SK-N-DZ (cell line): ENCODE measurements at regions not wholly inside any gene's neighbourhood (a gene's known extent, or its start where the extent isn't known, plus 50 kb on each side); places are given as distances from the start of the nearest gene placed in this dataset.
"Not testable (repeated sequence)": the region's sequence is repeated elsewhere in the genome, so short reads cannot be mapped to it uniquely, and the experiment has no call there.

Experiments
- DNase-seq: peaks from one replicate; pipeline ENCODE4 v3.0.0-alpha.2; 2015; ENCODE audit warnings: low spot score

GRCh38 chr3:184477940-184478339 lies 83.6 kb upstream of the EPHB3 start:
- DNase-seq: no peak

GRCh38 chr3:184479426-184480126 lies 82.0 kb upstream of the EPHB3 start:
- DNase-seq: no peak

GRCh38 chr3:184480831-184481230 lies 80.8 kb upstream of the EPHB3 start:
- DNase-seq: no peak

- peak; percentile 61 for DNase-seq
Observed at GRCh38 chr3:184481984-184482671, 79.5 kb upstream of the EPHB3 start.

GRCh38 chr3:184485241-184485640 lies 76.3 kb upstream of the EPHB3 start:
- no peak for DNase-seq

- no peak for DNase-seq
Observed at GRCh38 chr3:184485906-184486305, 75.7 kb upstream of the EPHB3 start.

GRCh38 chr3:184486614-184487013 lies 75.0 kb upstream of the EPHB3 start:
- no peak for DNase-seq

- no peak for DNase-seq
Observed at GRCh38 chr3:184488577-184488976, 73.0 kb upstream of the EPHB3 start.

- DNase-seq: no peak
Observed at GRCh38 chr3:184489268-184489841, 72.2 kb upstream of the EPHB3 start.

GRCh38 chr3:184491011-184491576 lies 70.5 kb upstream of the EPHB3 start:
- no peak for DNase-seq

- DNase-seq: no peak
Observed at GRCh38 chr3:184491867-184492615, 69.5 kb upstream of the EPHB3 start.

- DNase-seq: no peak
Observed at GRCh38 chr3:184496933-184497332, 64.7 kb upstream of the EPHB3 start.

- DNase-seq: no peak
Observed at GRCh38 chr3:184497804-184498203, 63.8 kb upstream of the EPHB3 start.

GRCh38 chr3:184498986-184499606 lies 62.5 kb upstream of the EPHB3 start:
- DNase-seq: no peak

- no peak for DNase-seq
Observed at GRCh38 chr3:184500344-184500923, 61.2 kb upstream of the EPHB3 start.

- DNase-seq: no peak
Observed at GRCh38 chr3:184502123-184502667, 59.4 kb upstream of the EPHB3 start.

- DNase-seq: not testable (repeated sequence)
Observed at GRCh38 chr3:184502841-184503240, 58.7 kb upstream of the EPHB3 start.

- DNase-seq: no peak
Observed at GRCh38 chr3:184503647-184504046, 57.9 kb upstream of the EPHB3 start.

GRCh38 chr3:184505076-184505878 lies 56.3 kb upstream of the EPHB3 start:
- no peak for DNase-seq

GRCh38 chr3:184506561-184506991 lies 55.0 kb upstream of the EPHB3 start:
- DNase-seq: no peak
